HCT116 (cell line): ENCODE measurements at regions not wholly inside any gene's neighbourhood (a gene's known extent, or its start where the extent isn't known, plus 50 kb on each side); places are given as distances from the start of the nearest gene placed in this dataset.

Source experiments
- ATAC-seq: fragments of 200-7000 bp; cut with Tn5 transposase; 2 replicates; pipeline ENCODE4 v1.9.1; 2020; ENCODE audit warnings: mild to moderate bottlenecking, moderate library complexity
- BruUV-seq: library from RNA; stranded (reverse); fragments of 400-500 nt; replicated peaks from 2 replicates; lab custom pipeline; 2021; lab: Mats Ljungman, UMichigan
- CTCF ChIA-PET: fragments of 300-600 bp; sonication (Branson Sonifier 250); formaldehyde crosslinking; loops from one replicate; lab custom pipeline; 2021; ENCODE audit warnings: antibody characterized with exemption; lab: Charles Lee
- POLR2A ChIA-PET: fragments of 300-600, 350-600 bp; sonication (Branson Sonifier 250); formaldehyde crosslinking; loops from one replicate; lab custom pipeline; 2021; ENCODE audit warnings: antibody characterized with exemption; lab: Charles Lee
- RAD21 ChIA-PET, 2 experiments: fragments of 300-600 bp; sonication (Branson Sonifier 250); formaldehyde crosslinking; loops; one replicate each; lab custom pipeline; 2023; ENCODE audit warnings: low total read pairs in 2 of 2; ENCODE audit not compliant: uncharacterized antibody in 2 of 2, unreplicated experiment in 2 of 2, low non-redundant PET in 1 of 2; lab: Charles Lee
- DNase-seq: peaks from one replicate; pipeline ENCODE4 v3.0.0-alpha.2; 2010; ENCODE audit warnings: low read depth, low spot score
- H2AFZ ChIP-seq: fragments of 200-600 bp; shearing (Covaris generic), sonication (generic); 2 replicates; pipeline ENCODE4 v1.6.1; 2017; ENCODE audit warnings: low read depth, mixed run types, mixed read lengths, antibody characterized with exemption, low read length; ENCODE audit not compliant: poor library complexity, severe bottlenecking
- H3K27ac ChIP-seq: 2 replicates; pipeline ENCODE4 v1.5.1; 2012; ENCODE audit warnings: low read depth, low read length
- H3K27me3 ChIP-seq: fragments of 200-600 bp; sonication (generic); 2 replicates; pipeline ENCODE4 v1.6.1; 2016; ENCODE audit warnings: mixed run types, low read length, mixed read lengths; ENCODE audit not compliant: insufficient read depth
- H3K36me3 ChIP-seq, 2 experiments: fragments of 200-500 bp in 1 of 2; fragments of 200-600 bp in 1 of 2; sonication (Bioruptor generic) in 1 of 2; sonication (generic) in 1 of 2; 2 replicates each; pipeline versions ENCODE4 v1.5.1 to v1.6.1; 2014 to 2016; ENCODE audit warnings: low read length in 2 of 2, inconsistent platforms in 1 of 2, mixed read lengths in 1 of 2, mixed run types in 1 of 2; ENCODE audit not compliant: insufficient read depth in 2 of 2, control insufficient read depth in 1 of 2
- H3K4me1 ChIP-seq, 2 experiments: fragments of 200-600 bp in 1 of 2; sonication (generic) in 1 of 2; 2 replicates each; pipeline versions ENCODE4 v1.5.1 to v1.6.1; 2012 to 2017; ENCODE audit warnings: low read length in 2 of 2, inconsistent platforms in 1 of 2, mild to moderate bottlenecking in 1 of 2, mixed read lengths in 1 of 2, mixed run types in 1 of 2, moderate library complexity in 1 of 2; ENCODE audit not compliant: insufficient read depth in 2 of 2, control insufficient read depth in 1 of 2
- H3K4me2 ChIP-seq: fragments of 200-600 bp; sonication (generic); 2 replicates; pipeline ENCODE4 v1.6.1; 2017; ENCODE audit warnings: mixed run types, low read length, mixed read lengths
- H3K4me3 ChIP-seq, 2 experiments: fragments of 200-600 bp in 1 of 2; sonication (generic) in 1 of 2; replicated peaks in 1 of 2; 2 replicates each; pipeline ENCODE4 v1.5.1; 2011 to 2016; ENCODE audit warnings: low read length in 2 of 2, control low read depth in 1 of 2, low read depth in 1 of 2, mild to moderate bottlenecking in 1 of 2, mixed read lengths in 1 of 2, mixed run types in 1 of 2
- H3K79me2 ChIP-seq: fragments of 200-600 bp; sonication (generic); 2 replicates; pipeline ENCODE4 v1.6.1; 2017; ENCODE audit warnings: mild to moderate bottlenecking, mixed run types, low read length, moderate library complexity, mixed read lengths; ENCODE audit not compliant: insufficient read depth
- H3K9ac ChIP-seq: fragments of 200-600 bp; sonication (generic); 2 replicates; pipeline ENCODE4 v1.6.1; 2016; ENCODE audit warnings: low read length, mixed read lengths
- H3K9me2 ChIP-seq: fragments of 200-600 bp; sonication (generic), shearing (Covaris generic); 2 replicates; pipeline ENCODE4 v1.6.1; 2017; ENCODE audit warnings: mixed run types, mild to moderate bottlenecking, moderate library complexity; ENCODE audit not compliant: insufficient read depth
- H3K9me3 ChIP-seq, 2 experiments: fragments of 200-500 bp in 1 of 2; fragments of 200-600 bp in 1 of 2; sonication (Bioruptor generic) in 1 of 2; sonication (generic) in 1 of 2; 2 replicates each; pipeline ENCODE4 v1.6.1; 2014 to 2017; ENCODE audit warnings: low read length in 2 of 2, mixed read lengths in 2 of 2, inconsistent platforms in 1 of 2, low read depth in 1 of 2, mild to moderate bottlenecking in 1 of 2, mixed run types in 1 of 2, moderate library complexity in 1 of 2; ENCODE audit not compliant: control insufficient read depth in 1 of 2, insufficient read depth in 1 of 2
- H4K20me1 ChIP-seq: fragments of 200-600 bp; sonication (generic), shearing (Covaris generic); 2 replicates; pipeline ENCODE4 v1.6.1; 2017; ENCODE audit warnings: mixed run types, mild to moderate bottlenecking, moderate library complexity; ENCODE audit not compliant: insufficient read depth
- ATF3 ChIP-seq: IDR thresholded peaks from 2 replicates; pipeline ENCODE4 v1.6.1; 2012
- CBX3 ChIP-seq: IDR thresholded peaks from 2 replicates; pipeline ENCODE4 v1.6.1; 2012; ENCODE audit warnings: low read depth
- EGR1 ChIP-seq: IDR thresholded peaks from 2 replicates; pipeline ENCODE4 v1.6.1; 2012; ENCODE audit warnings: low read depth
- ELF1 ChIP-seq: IDR thresholded peaks from 2 replicates; pipeline ENCODE4 v1.6.1; 2012; ENCODE audit warnings: low read depth, borderline replicate concordance
- FOSL1 ChIP-seq: IDR thresholded peaks from 2 replicates; pipeline ENCODE4 v1.6.1; 2012; ENCODE audit warnings: low read depth
- MAX ChIP-seq: IDR thresholded peaks from 2 replicates; pipeline ENCODE4 v1.6.1; 2012
- SIN3A ChIP-seq: IDR thresholded peaks from 2 replicates; pipeline ENCODE4 v1.6.1; 2012; ENCODE audit warnings: low read depth
- SP1 ChIP-seq: IDR thresholded peaks from 2 replicates; pipeline ENCODE4 v1.6.1; 2012; ENCODE audit warnings: low read depth
- SRF ChIP-seq: IDR thresholded peaks from 2 replicates; pipeline ENCODE4 v1.6.1; 2012; ENCODE audit warnings: low read depth
- YY1 ChIP-seq: IDR thresholded peaks from 2 replicates; pipeline ENCODE4 v1.6.1; 2011; ENCODE audit warnings: low read length, low read depth, moderate library complexity, mild to moderate bottlenecking; ENCODE audit not compliant: insufficient replicate concordance; ENCODE audit errors: extremely low read depth
- ZBTB33 ChIP-seq: IDR thresholded peaks from 2 replicates; pipeline ENCODE4 v1.6.1; 2011; ENCODE audit warnings: mild to moderate bottlenecking, low read length, moderate library complexity; ENCODE audit not compliant: insufficient replicate concordance; ENCODE audit errors: extremely low read depth
- intact Hi-C: fragments of 100-400 bp; cut with micrococcal nuclease; formaldehyde crosslinking; loops from 2 replicates; pipeline ENCODE4 v1.10.0; 2022

- Histone ChIP-seq H3K79me2 (no peaks in the 10 kb centered on the region), H3K27ac (no peak overlapping the region)
Measured at GRCh38 chr12:29990971-29991370, 207.2 kb upstream of the TMTC1 start.

GRCh38 chr12:29983851-29984250 is 200.1 kb upstream of the TMTC1 start:
- no peak for ATAC-seq
- H3K36me3 ChIP-seq = no peaks in the 10 kb centered on the region
- no peak for DNase-seq
- H3K4me1 ChIP-seq = no peaks in the 10 kb centered on the region
- ChIA-PET CTCF (no interaction called here), POLR2A (no interaction called here), RAD21 (no interaction called here)
- no peaks in the 10 kb centered on the region; the same call in 1 of the 2 replicates for H3K9me2 ChIP-seq
- H3K9me3 ChIP-seq = no peaks in the 10 kb centered on the region
- H3K9ac ChIP-seq = no peak overlapping the region
- no peak overlapping the region for H3K4me2 ChIP-seq
- intact Hi-C loops = no loop called here
- no peak overlapping the region for H3K27ac ChIP-seq
- TF ChIP-seq EGR1 (no peak), SIN3A (no peak), YY1 (no peak), SRF (no peak), ELF1 (no peak), SP1 (no peak), ZBTB33 (no peak), FOSL1 (no peak), MAX (no peak), ATF3 (no peak)
- H4K20me1 ChIP-seq = no peaks in the 10 kb centered on the region
- no peak overlapping the region for H2AFZ ChIP-seq
- no peaks in the 10 kb centered on the region for H3K27me3 ChIP-seq
- H3K79me2 ChIP-seq = no peaks in the 10 kb centered on the region
- no TSS peak for BruUV-seq
- H3K4me3 ChIP-seq = no peak overlapping the region

More at GRCh38 chr12:29990971-29991370, 207.2 kb upstream of the TMTC1 start:
- H3K9ac ChIP-seq = no peak overlapping the region
- no peak for ATAC-seq
- no peak for TF ChIP-seq CBX3
- TF ChIP-seq, all 23 proteins: peak for 0
- no peaks in the 10 kb centered on the region for H3K36me3 ChIP-seq
- H3K4me3 ChIP-seq = no peak overlapping the region
- POLR2A ChIA-PET = no interaction called here
- H3K4me2 ChIP-seq = no peak overlapping the region
- H2AFZ ChIP-seq = no peak overlapping the region
- no peaks in the 10 kb centered on the region for H4K20me1 ChIP-seq
- peaks cover 3% of the 10 kb centered on the region; the same call in 1 of the 2 replicates for H3K27me3 ChIP-seq
- intact Hi-C loops = no loop called here
- RAD21 ChIA-PET = no interaction called here
- no peak for DNase-seq
- no peaks in the 10 kb centered on the region for H3K9me2 ChIP-seq
- no peaks in the 10 kb centered on the region for H3K9me3 ChIP-seq
- no TSS peak for BruUV-seq
- H3K4me1 ChIP-seq = no peaks in the 10 kb centered on the region
- CTCF ChIA-PET = no interaction called here
